ENCODE measurements at regions not wholly inside any gene's neighbourhood (a gene's known extent, or its start where the extent isn't known, plus 50 kb on each side); places are given as distances from the start of the nearest gene placed in this dataset.

DNA sequence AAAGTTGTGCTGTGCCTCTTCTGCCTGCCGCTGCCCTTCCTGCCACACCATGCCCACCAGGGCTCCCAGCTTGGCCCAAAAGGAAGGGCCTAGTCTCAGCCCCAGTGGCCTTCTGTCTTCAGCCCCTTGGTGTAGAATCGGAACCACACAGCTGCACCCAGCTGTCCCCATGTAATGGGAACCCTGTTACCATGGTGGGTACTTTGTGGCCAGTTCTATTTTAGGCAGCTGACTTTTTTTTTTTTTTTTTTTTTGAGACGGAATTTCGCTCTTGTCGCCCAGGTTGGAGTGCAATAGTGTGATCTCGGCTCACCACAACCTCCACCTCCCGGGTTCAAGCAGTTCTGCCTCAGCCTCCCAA, 163.3 kb upstream of the GSE1 start:
- TF ChIP-seq, protein P1, sequence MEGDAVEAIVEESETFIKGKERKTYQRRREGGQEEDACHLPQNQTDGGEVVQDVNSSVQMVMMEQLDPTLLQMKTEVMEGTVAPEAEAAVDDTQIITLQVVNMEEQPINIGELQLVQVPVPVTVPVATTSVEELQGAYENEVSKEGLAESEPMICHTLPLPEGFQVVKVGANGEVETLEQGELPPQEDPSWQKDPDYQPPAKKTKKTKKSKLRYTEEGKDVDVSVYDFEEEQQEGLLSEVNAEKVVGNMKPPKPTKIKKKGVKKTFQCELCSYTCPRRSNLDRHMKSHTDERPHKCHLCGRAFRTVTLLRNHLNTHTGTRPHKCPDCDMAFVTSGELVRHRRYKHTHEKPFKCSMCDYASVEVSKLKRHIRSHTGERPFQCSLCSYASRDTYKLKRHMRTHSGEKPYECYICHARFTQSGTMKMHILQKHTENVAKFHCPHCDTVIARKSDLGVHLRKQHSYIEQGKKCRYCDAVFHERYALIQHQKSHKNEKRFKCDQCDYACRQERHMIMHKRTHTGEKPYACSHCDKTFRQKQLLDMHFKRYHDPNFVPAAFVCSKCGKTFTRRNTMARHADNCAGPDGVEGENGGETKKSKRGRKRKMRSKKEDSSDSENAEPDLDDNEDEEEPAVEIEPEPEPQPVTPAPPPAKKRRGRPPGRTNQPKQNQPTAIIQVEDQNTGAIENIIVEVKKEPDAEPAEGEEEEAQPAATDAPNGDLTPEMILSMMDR (IDR thresholded peaks at IDR 0.05) = no peak
- no peak for TF ChIP-seq MXI1 (IDR thresholded peaks at IDR 0.05; ENCODE audit: low read depth, low read length)
- TF ChIP-seq, protein P2, sequence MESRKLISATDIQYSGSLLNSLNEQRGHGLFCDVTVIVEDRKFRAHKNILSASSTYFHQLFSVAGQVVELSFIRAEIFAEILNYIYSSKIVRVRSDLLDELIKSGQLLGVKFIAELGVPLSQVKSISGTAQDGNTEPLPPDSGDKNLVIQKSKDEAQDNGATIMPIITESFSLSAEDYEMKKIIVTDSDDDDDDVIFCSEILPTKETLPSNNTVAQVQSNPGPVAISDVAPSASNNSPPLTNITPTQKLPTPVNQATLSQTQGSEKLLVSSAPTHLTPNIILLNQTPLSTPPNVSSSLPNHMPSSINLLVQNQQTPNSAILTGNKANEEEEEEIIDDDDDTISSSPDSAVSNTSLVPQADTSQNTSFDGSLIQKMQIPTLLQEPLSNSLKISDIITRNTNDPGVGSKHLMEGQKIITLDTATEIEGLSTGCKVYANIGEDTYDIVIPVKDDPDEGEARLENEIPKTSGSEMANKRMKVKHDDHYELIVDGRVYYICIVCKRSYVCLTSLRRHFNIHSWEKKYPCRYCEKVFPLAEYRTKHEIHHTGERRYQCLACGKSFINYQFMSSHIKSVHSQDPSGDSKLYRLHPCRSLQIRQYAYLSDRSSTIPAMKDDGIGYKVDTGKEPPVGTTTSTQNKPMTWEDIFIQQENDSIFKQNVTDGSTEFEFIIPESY (IDR thresholded peaks at IDR 0.05; ENCODE audit: borderline replicate concordance, low read depth) = no peak
- TF ChIP-seq TCF12 (IDR thresholded peaks at IDR 0.05) = no peak
- TF ChIP-seq FOXJ3 (CRISPR knock-in tag; IDR thresholded peaks at IDR 0.05) = no peak
- TF ChIP-seq TEAD4 (IDR thresholded peaks at IDR 0.05; ENCODE audit: borderline replicate concordance, insufficient read depth) = no peak
